Sigmoid colon (tissue), 6 donors: ENCODE measurements at regions not wholly inside any gene's neighbourhood (a gene's known extent, or its start where the extent isn't known, plus 50 kb on each side); places are given as distances from the start of the nearest gene placed in this dataset.
"Not testable (repeated sequence)": the region's sequence is repeated elsewhere in the genome, so short reads cannot be mapped to it uniquely, and the experiment has no call there.

Experiments
- DNase-seq: peaks from one replicate; pipeline ENCODE4 v3.0.0-alpha.2; 2019
- H3K27ac ChIP-seq, 4 donors: fragments of 200-600 bp; sonication (generic); one replicate each; pipeline ENCODE4 v1.5.1; 2016 to 2019; ENCODE audit warnings: mild to moderate bottlenecking in 1 of 4
- H3K27me3 ChIP-seq, 3 donors: fragments of 200-600 bp; sonication (generic); one replicate each; pipeline ENCODE4 v1.5.1; 2019; ENCODE audit warnings: mild to moderate bottlenecking in 1 of 3
- H3K36me3 ChIP-seq, 4 donors: fragments of 200-600 bp; sonication (generic); one replicate each; pipeline ENCODE4 v1.5.1; 2016 to 2019
- H3K4me1 ChIP-seq, 4 donors: fragments of 200-600 bp; sonication (generic); one replicate each; pipeline ENCODE4 v1.5.1; 2017 to 2019
- H3K4me3 ChIP-seq, 4 donors: fragments of 200-600 bp; sonication (generic); one replicate each; pipeline ENCODE4 v1.5.1; 2017 to 2019; ENCODE audit warnings: mild to moderate bottlenecking in 2 of 4, moderate library complexity in 1 of 4
- H3K9me3 ChIP-seq, 4 donors: fragments of 200-600 bp in 3 of 4; sonication (generic) in 3 of 4; one replicate each; pipeline versions ENCODE4 v1.5.1 to v1.6.1; 2013 to 2019
- CTCF ChIP-seq, 4 experiments: fragments of 450-650 bp in 3 of 4; fragments of 200-600 bp in 1 of 4; IDR thresholded peaks; one replicate each; pipeline ENCODE4 v1.5.1; 2016 to 2019; ENCODE audit warnings: antibody characterized with exemption in 4 of 4, mild to moderate bottlenecking in 3 of 4, moderate library complexity in 2 of 4
- EP300 ChIP-seq, 4 donors: sonication (generic); formaldehyde crosslinking; IDR thresholded peaks; one replicate each; pipeline ENCODE4 v1.6.1; 2017; ENCODE audit warnings: antibody characterized with exemption in 4 of 4
- POLR2A ChIP-seq, 2 donors: fragments of 450-650 bp; IDR thresholded peaks; one replicate each; pipeline ENCODE4 v1.6.1; 2016; ENCODE audit warnings: antibody characterized with exemption in 2 of 2, mild to moderate bottlenecking in 2 of 2, moderate library complexity in 2 of 2
- POLR2AphosphoS5 ChIP-seq, 4 donors: sonication (generic); formaldehyde crosslinking; IDR thresholded peaks; one replicate each; pipeline ENCODE4 v1.6.1; 2017; ENCODE audit warnings: antibody characterized with exemption in 4 of 4
- WGBS, 2 donors: extraction: QIAGEN DNeasy Blood & Tissue Kit; methylation state at CpG; one replicate each; pipeline ENCODE4 v1.1.7; 2013; 5-methylcytosine and 5-hydroxymethylcytosine counted together
- intact Hi-C: fragments of 100-400 bp; cut with DNase I; formaldehyde crosslinking; loops from one replicate; pipeline ENCODE4 v1.15.1; 2023
- donor health status: healthy with polysubstance abuse.
- donor health status: healthy.

GRCh38 chr3:75938921-75939320, 153.6 kb upstream of the ZNF717 start:
- Histone ChIP-seq H3K4me1 (no peaks in the 10 kb centered on the region), H3K9me3 (no peaks in the 10 kb centered on the region), H3K27ac (no peak overlapping the region), H3K36me3 (no peaks in the 10 kb centered on the region), H3K4me3 (no peak overlapping the region), H3K27me3 (no peaks in the 10 kb centered on the region)
- WGBS, 2 donors: 65 to 74% methylated on average over 4 of the region's 4 CpGs
- TF ChIP-seq POLR2A (IDR thresholded peaks at IDR 0.05): no peak
- TF ChIP-seq EP300 (IDR thresholded peaks at IDR 0.05): no peak
- no peak for TF ChIP-seq CTCF (IDR thresholded peaks at IDR 0.05)
- no peak for TF ChIP-seq POLR2AphosphoS5 (IDR thresholded peaks at IDR 0.05)
- intact Hi-C loops: no loop called here
- no peak for DNase-seq

- Histone ChIP-seq H3K9me3 (no peaks in the 10 kb centered on the region), H3K4me3 (no peak overlapping the region), H3K27ac (no peak overlapping the region), H3K27me3 (no peaks in the 10 kb centered on the region), H3K4me1 (no peaks in the 10 kb centered on the region), H3K36me3 (no peaks in the 10 kb centered on the region)
- TF ChIP-seq EP300 (IDR thresholded peaks at IDR 0.05) (no peak), POLR2A (IDR thresholded peaks at IDR 0.05) (no peak), CTCF (IDR thresholded peaks at IDR 0.05) (no peak), POLR2AphosphoS5 (IDR thresholded peaks at IDR 0.05) (no peak)
- intact Hi-C loops: no loop called here
- no peak for DNase-seq
Measured at GRCh38 chr3:75951941-75952340, 166.6 kb upstream of the ZNF717 start.

GRCh38 chr3:75960031-75960430, 174.7 kb upstream of the ZNF717 start:
- H3K36me3 ChIP-seq, H3K4me1 ChIP-seq, DNase-seq, H3K4me3 ChIP-seq, intact Hi-C loops, H3K27ac ChIP-seq, H3K9me3 ChIP-seq, H3K27me3 ChIP-seq: not testable (repeated sequence)
- 82 to 90% methylated on average over 2 of the region's 2 CpGs for WGBS, 2 donors

GRCh38 chr3:75962054-75962453, 176.7 kb upstream of the ZNF717 start:
- intact Hi-C loops, H3K4me3 ChIP-seq, DNase-seq, H3K27me3 ChIP-seq, H3K4me1 ChIP-seq, H3K36me3 ChIP-seq, H3K27ac ChIP-seq, H3K9me3 ChIP-seq: not testable (repeated sequence)
- 72 to 76% methylated on average over 2 of the region's 2 CpGs for WGBS, 2 donors

GRCh38 chr3:75967071-75967470, 181.7 kb upstream of the ZNF717 start:
- peaks cover 0 to 4% (median 0%) of the 10 kb centered on the region in 4 donors for H3K9me3 ChIP-seq
- DNase-seq: no peak
- no peaks in the 10 kb centered on the region for H3K36me3 ChIP-seq
- TF ChIP-seq POLR2AphosphoS5 (IDR thresholded peaks at IDR 0.05) (no peak), CTCF (IDR thresholded peaks at IDR 0.05) (no peak), POLR2A (IDR thresholded peaks at IDR 0.05) (no peak)
- no peak overlapping the region for H3K4me3 ChIP-seq
- no peaks in the 10 kb centered on the region for H3K27me3 ChIP-seq
- H3K27ac ChIP-seq: no peak overlapping the region
- no peaks in the 10 kb centered on the region for H3K4me1 ChIP-seq
- intact Hi-C loops: no loop called here

- intact Hi-C loops: no loop called here
- no peaks in the 10 kb centered on the region for H3K4me1 ChIP-seq
- H3K27me3 ChIP-seq: no peaks in the 10 kb centered on the region
- WGBS, 2 donors: 76 to 77% methylated on average over 4 of the region's 4 CpGs
- no peak for TF ChIP-seq POLR2AphosphoS5 (IDR thresholded peaks at IDR 0.05)
- TF ChIP-seq POLR2A (IDR thresholded peaks at IDR 0.05): no peak
- no peak for TF ChIP-seq CTCF (IDR thresholded peaks at IDR 0.05)
- no peak for TF ChIP-seq EP300 (IDR thresholded peaks at IDR 0.05)
- no peak for DNase-seq
- no peak overlapping the region for H3K27ac ChIP-seq
- no peaks in the 10 kb centered on the region for H3K36me3 ChIP-seq
- no peak overlapping the region for H3K4me3 ChIP-seq
- no peaks in the 10 kb centered on the region for H3K9me3 ChIP-seq
Measured at GRCh38 chr3:75978686-75979085, 193.3 kb upstream of the ZNF717 start.
